ENCODE measurements at regions not wholly inside any gene's neighbourhood (a gene's known extent, or its start where the extent isn't known, plus 50 kb on each side); places are given as distances from the start of the nearest gene placed in this dataset.
"Not testable (repeated sequence)": the region's sequence is repeated elsewhere in the genome, so short reads cannot be mapped to it uniquely, and the experiment has no call there.

DNA sequence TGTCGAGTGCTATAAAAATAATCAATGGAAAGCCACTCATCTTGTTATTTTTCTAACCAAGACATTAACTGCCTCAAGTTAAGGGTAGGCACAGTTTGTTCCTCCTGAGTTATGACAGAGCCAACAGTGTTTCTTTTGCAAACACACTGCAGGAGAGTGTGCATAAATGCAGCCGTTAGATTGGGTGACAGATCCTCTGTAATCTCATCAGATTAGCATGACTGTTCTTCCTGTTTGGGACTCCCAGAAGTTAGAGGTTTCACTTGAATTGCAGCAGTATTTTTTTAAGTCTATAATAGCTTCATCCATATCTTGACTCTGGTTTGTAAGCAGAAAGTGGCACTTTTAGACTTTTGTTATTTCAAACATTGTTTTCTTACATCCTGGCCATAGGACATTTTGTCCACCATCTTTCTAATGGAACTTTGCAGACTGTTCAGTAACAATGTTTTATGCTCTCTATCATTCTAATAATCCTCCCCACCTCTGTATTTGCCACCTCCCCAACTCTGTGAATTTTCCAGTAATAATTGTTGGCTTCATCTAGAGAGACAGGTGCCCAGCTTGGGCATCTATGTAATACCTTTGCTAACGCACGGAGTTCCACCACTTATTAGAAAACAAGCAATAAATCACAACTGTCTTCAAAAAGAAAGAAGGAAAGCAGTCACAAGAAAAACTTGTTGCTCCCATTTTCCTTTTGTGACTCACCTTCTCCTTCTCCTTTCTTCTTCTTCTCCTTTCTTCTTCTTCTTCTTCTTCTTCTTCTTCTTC, 560.0 kb downstream of the ADCYAP1 start:
- DNase-seq (ENCODE audit: low read depth in 3 of 3, low spot score in 2 of 3), result no peak

DNA sequence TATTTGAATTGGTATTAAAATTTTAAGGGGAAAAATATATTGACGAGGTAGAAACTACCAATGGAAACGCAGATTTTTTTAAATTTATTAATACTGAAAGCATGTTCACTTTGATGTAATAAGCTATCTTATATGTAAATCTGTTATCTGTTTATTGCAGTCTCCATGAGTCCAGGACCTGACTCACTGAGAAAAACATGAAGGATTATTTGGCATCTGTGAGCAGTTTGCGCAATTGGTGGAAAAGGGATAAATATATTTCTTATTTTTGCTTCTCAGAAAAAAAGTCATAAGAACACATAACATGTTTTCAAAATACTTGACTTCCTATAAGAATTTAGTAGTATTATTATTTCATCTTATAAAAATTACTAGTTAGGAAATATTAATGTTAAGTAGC, 561.4 kb downstream of the ADCYAP1 start:
- no peak for DNase-seq (ENCODE audit: low read depth in 3 of 3, low spot score in 2 of 3)

DNA sequence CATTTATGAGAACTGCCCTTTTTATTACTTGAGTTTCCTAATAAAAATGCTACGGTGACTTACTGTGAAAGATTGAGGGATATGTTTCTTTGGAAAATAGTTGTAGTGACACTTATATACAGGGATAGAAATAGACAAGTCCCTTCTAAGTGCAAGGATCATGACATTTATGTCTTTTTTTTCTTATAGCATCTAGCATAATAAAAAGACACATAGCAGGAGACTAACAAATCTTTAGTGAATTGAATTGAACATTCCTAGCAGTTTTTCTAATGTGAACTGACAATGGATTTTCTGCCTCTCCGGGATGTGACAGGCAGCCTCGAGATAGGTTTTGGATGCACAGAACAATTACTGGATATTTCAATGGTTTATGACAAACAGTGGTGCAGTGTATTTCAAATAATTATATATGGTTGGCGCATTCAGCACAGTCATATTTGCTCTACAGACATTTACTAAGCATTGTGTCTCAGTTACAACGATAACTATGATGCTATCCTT, 562.8 kb downstream of the ADCYAP1 start:
- no peak for DNase-seq (ENCODE audit: low read depth in 3 of 3, low spot score in 2 of 3)

DNA sequence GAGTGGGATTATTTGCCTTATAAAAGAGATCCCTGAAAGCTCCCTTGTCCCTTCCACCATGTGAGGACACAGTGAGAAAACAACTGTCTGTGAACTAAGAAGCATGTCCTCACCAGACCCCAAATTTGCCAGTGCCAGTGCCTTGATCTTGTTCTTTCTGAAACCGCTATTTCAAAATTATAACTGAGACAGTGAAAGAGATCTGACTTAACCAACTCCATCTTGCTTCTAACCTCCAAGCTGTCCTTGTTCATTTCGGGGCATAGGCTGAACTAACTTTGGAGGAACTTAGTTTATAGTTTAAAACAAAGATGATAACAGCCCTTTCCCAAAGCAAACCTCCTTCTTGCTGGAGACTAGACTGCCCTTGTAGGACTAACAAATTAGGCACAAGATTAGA, 563.9 kb downstream of the ADCYAP1 start:
- no peak for DNase-seq (ENCODE audit: low read depth in 3 of 3, low spot score in 2 of 3)

DNA sequence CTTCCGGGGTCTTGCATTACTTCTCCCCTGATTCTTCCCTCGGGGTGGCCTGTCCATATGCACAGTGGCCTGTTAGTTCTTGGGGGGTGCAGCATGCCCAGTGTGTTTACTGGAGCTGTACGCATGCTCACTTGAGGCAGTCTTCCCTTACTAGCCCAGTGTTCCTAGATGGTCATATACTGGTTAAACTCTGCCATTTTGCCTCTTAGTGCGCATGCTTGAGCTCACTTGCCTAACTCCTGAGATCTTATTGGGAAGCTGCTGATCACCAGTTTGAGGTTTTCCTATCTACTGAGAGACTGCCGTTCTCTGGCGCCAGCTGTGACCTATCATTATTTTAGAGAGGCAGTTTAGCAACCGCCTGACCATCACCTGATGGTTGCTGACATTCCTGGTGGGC, 571.2 kb downstream of the ADCYAP1 start:
- DNase-seq (ENCODE audit: low read depth in 3 of 3, low spot score in 2 of 3), result no peak

DNA sequence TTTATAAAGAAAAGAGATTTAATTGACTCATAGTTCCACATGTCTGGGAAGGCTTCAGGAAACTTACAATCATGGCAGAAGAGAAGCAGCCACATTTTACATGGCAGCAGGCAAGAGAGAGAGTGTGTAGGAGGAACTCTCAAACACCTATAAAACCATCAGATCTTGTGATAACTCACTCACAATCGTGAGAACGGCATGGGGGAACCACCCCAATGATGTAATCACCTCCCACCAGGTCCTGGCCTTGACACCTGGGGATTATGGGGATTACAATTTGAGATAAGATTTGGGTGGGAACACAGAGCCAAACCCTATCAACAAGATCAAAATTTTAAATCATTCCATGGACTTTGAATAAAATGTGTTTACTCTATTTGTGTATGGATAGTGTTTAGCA, 575.6 kb downstream of the ADCYAP1 start:
- DNase-seq (ENCODE audit: low read depth in 3 of 3, low spot score in 2 of 3), result no peak

DNA sequence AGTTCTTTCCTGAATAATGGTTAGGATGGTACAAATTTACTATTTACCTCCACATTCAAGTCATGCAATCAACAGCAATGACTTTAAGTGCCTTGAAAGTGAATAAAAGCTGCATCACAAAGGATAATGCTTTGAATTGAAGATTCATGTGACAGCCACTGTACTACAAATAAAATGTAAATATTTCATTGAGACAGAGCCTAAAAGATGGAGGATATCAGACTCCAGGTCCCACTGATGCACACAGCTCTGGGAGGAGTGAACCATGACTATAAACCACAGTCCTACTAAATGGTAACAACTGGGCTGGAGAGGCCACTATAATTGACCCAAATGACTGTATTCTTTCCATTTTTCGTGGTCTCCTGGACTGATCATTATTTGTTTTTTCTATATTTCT, 576.9 kb downstream of the ADCYAP1 start:
- DNase-seq (ENCODE audit: low read depth in 3 of 3, low spot score in 2 of 3), result no peak

DNA sequence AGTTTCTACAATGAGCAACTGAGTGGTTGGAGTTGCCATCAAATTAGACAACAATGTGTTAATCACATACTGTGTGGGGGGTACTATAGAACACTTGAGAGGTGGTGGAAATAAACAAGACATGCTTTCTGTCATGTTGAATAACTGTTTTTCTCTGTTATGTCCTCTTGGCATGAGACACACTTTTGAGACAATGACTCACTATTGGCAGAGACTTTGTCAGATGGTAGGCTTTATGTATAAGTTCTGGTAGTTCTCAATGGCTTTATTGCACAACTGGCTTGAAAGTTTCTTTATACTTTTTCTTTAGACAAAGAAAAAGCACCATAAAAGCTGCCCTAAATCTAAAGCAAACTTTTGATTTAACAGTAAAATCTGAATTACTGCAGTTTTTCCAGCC, 578.7 kb downstream of the ADCYAP1 start:
- no peak for DNase-seq (ENCODE audit: low read depth in 3 of 3, low spot score in 2 of 3)

DNA sequence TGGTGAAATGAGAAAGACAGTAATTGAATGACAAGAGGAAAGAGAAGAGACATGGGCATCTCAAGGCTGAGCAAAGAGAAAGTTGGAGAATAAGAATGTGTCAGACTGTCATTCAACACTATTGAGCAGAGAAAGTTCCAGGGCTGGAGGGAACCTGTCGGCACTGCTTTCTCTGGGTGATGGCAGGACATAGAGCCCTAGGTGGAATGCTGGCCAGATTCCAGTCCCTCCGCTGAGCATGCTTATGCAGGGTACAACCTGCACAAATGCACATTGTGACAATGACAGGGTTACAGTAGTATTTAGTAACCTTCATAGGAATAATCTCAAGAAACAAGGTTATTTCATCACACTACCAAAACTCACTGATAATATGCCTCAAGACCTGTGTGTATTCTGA, 582.8 kb downstream of the ADCYAP1 start:
- DNase-seq (ENCODE audit: low read depth in 3 of 3, low spot score in 2 of 3), result no peak

DNA sequence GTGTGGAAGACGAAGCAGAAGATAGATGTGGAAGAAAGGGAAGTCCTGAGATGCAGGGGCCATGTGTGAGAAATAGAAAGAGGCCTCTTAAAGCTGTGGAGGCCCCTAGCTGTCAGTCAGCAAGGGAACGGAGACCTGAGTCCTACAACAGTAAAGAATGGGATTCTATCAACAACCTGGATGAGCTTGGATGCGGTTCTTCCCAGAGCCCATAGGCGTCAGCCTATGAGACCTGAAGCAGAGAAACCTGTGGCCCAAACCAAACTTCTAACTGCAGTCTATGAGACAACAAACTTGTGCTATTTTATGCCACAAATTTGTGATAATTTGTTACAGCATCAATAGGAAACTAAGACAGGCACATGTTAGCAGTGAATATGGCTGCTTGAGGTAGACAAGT, 583.7 kb downstream of the ADCYAP1 start:
- DNase-seq (ENCODE audit: low read depth in 3 of 3, low spot score in 2 of 3), result no peak

DNA sequence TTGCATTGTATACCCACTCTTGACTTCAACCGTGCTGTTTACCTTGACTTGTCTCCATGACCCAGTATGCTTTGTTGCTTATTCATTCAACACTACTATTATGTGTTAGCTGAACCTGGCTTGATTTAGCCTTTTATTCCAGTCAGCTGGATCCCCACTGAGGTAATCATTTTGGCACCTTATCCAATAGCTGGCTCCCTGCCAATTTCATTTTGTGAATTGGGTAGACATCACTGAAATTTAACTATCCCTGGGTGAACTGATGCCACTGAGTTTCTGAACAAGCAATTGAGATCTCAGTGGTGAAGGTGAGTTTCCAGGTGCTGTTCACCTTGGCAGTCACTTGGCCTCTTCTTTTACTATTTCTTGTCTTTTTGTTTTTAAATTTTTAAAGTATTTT, 584.3 kb downstream of the ADCYAP1 start:
- no peak for DNase-seq (ENCODE audit: low read depth in 3 of 3, low spot score in 2 of 3)

DNA sequence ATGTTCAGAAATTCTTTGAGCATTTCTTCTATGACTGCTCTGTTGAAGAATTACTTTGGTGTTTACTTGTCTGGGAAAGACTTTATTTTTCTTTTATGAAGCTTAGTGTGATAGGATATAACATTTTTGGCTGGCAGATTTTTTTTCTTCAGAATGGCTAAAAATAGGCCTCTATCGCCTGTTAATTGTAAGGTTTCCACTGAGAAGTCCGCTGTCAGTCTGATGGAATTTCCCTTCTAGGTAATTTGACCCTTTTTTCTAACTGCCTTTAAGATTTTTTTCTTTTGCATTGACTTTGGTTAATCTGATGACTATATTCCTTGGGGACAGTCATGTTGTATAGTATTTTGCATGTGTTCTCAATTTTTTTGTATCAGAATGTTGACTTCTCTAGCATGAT, 590.7 kb downstream of the ADCYAP1 start:
- no peak for DNase-seq (ENCODE audit: low read depth in 3 of 3, low spot score in 2 of 3)

DNA sequence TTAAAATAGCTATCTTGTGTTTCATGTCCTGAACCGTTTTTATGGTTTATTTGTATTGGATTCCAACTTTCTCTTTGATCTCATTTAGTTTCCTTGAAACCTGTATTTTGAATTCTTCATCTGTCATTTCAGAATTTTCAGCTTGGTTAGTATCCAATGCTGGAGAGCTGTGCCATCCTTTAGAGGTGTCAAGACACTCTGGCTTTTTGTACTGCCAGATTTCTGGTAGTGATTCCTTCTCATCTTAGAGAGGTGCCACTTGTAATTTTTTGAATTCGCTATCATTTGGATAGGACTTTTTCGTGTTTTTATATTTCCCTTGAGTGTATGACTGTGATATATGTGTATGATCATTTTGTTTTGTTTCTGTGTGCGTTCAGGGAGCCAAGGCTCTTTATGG, 591.4 kb downstream of the ADCYAP1 start:
- no peak for DNase-seq (ENCODE audit: low read depth in 3 of 3, low spot score in 2 of 3)

DNA sequence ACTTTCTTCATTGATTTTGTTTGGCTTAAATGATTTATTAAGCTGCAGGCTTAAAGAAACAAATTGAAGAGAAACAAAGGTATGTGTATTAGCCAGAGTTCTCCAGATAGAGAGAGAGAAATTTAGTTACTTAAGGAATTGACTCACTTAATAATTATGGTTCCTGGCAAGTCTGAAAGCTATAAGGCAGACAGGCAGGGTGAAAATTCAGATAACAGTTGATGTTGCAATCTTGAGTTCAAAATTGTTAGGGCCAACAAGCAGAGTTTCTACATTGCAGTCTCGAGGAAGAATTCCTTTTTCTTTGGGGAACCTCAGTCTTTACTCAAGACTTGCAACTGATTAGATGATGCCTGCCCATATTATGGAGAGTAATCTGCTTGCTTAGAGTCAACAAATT, 593.5 kb downstream of the ADCYAP1 start:
- no peak for DNase-seq (ENCODE audit: low read depth in 3 of 3, low spot score in 2 of 3)

DNA sequence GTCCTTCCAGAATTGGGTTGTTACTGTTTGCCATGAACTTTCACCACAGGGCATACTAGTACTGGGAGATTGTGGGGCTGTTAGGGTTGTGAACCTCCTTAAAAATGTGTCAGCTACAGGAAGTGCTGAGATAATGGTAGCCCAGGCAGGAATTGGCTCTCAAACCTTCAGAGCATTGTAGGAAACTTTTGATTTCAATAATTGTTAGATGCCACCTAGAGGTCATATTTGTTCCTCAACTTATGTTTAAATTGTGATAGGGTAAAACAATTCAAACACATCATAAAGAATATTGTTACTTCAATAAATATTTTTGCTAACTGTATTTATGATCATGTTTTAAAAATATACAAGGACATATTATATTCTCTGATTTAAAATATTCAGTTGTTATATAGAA, 594.6 kb downstream of the ADCYAP1 start:
- no peak for DNase-seq (ENCODE audit: low read depth in 3 of 3, low spot score in 2 of 3)

DNA sequence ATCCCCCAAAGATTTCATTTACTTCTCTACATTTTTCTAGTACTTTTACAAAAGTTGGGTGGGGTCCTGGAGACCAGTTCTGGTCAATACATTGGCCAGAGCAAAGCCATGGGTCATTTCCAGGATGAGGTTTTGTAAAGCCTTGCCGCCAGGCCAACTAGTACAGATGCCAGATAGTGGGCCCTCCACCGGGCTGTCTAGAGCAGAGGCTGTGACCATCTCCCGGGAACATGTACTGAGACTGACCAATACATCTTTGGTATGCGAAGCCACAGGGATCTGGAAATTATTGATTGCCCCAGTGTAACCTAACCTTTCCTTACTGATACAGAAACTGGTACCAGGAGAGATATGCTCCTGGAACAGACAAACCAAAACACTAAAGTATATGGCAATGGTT, 599.2 kb downstream of the ADCYAP1 start:
- no peak for DNase-seq (ENCODE audit: low read depth in 3 of 3, low spot score in 2 of 3)

DNA sequence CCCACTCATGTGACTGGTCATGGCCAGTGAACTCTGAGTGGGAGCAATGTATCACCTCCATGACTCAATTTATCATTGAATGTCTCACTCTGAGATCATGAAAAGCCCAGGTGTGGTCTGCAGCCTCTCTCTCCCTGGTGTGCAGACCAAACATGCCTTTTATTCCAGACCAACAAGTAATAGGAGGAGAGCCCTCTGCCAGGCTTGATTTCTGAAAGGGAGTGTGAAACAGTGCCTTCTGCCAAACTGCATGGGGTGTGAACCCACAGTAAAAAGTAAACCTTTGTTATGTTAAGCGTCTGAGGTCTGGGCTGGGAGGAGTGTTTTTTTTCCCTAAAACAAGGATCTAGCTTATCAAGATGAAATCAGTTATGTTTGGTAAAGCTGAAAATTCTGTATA, 601.2 kb downstream of the ADCYAP1 start:
- DNase-seq (ENCODE audit: low read depth in 3 of 3, low spot score in 2 of 3), result no peak

DNA sequence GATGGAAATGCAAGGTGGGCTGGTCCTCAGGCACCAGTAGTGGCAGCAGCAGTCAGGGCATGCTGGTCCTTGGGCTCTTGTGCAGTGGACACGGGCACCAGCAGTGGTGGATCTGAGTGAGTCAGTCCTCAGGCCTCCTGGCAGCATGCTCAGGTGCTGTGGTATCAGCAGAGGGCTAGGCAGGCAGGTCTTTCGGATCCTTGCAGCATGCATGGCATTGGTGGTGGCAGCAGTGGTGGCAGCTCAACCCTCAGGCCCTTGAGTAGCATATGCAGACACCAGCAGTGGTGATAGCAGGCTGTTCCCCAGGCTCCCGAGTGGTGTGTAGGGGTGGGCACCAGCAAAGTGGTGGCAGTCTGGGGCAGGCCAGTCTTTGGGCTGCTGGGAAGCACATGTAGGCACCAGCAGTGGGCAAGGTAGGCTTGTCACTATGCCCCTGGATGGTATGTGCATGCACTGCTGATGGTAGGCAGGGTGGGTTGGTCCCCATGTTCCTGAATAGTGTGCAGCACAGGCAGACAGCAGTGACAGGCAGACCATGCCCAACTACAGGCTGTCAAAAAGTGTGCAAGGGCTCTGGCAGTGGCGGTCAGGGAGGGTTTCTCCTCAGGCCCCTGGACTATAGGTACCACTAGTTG, 606.0 kb downstream of the ADCYAP1 start:
- DNase-seq (ENCODE audit: low read depth in 3 of 3, low spot score in 2 of 3), result no peak

DNA sequence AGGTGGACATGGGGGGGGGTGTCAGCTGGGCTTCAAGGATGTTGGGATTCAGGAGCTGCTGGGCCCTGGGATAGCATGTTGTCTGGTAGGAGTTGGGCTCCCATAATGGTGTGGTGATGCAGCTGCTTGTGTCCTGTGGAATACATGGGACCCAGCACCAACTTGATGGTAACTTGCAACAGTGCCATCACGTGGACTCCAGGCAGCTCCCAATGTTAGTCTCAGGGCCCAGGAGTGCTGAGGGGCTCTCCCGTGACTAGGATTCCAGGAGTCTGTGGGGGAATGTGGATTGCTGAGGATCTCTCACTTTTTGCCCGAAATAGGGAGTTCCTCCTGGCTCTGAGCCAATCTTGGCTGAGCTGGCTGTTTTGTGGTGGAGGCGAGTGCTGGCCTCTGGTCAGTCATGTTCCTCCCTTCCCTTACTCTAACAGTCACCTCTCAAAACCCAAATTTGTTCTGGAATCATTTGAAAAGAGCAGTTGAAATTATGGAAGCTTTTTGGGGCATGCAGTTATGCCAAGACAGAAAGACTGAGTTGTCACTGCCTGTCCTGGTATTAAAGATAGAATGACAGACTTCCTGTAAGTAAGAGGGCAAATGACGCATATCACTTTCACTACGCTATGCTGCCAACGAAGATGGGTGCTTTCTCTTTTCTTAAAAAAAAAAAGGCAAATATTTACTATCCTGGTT, 607.1 kb downstream of the ADCYAP1 start:
- DNase-seq (ENCODE audit: low read depth in 3 of 3, low spot score in 2 of 3), result no peak

DNA sequence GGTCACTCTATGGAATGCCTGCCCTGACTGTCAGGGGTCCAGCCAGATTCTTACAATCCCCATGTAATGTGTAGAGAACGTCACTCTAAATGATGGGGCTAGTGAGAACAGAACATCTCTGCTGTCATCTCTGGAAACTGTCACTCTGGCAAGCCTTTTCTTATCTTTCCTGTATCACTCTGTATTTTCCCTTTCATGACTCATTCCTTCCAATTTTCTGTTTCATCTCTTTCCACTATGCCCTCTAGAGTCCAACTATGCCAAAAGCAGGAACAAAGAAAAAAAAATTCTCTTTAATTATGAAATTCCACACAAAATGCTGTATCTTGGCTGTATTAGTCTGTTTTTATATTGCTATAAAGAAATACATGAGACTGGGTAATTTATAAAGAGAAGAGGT, 608.8 kb downstream of the ADCYAP1 start:
- DNase-seq (ENCODE audit: low read depth in 3 of 3, low spot score in 2 of 3), result no peak

DNA sequence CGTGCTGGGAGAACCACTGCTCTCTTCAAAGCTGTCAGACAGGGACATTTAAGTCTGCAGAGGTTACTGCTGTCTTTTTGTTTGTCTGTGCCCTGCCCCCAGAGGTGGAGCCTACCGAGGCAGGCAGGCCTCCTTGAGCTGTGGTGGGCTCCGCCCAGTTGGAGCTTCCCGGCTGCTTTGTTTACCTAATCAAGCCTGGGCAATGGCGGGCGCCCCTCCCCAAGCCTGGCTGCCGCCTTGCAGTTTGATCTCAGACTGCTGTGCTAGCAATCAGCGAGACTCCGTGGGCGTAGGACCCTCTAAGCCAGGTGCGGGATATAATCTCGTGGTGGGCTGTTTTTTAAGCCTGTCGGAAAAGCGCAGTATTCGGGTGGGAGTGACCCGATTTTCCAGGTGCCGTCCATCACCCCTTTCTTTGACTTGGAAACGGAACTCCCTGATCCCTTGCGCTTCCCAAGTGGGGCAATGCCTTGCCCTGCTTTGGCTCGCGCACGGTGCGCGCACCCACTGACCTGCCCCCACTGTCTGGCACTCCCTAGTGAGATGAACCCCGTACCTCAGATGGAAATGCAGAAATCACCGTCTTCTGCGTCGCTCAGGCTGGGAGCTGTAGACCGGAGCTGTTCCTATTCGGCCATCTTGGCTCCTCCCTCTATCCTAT, 617.0 kb downstream of the ADCYAP1 start:
- not testable (repeated sequence) for DNase-seq (ENCODE audit: low read depth in 3 of 3, low spot score in 2 of 3)
